ENCODE measurements at regions not wholly inside any gene's neighbourhood (a gene's known extent, or its start where the extent isn't known, plus 50 kb on each side); places are given as distances from the start of the nearest gene placed in this dataset.

DNA sequence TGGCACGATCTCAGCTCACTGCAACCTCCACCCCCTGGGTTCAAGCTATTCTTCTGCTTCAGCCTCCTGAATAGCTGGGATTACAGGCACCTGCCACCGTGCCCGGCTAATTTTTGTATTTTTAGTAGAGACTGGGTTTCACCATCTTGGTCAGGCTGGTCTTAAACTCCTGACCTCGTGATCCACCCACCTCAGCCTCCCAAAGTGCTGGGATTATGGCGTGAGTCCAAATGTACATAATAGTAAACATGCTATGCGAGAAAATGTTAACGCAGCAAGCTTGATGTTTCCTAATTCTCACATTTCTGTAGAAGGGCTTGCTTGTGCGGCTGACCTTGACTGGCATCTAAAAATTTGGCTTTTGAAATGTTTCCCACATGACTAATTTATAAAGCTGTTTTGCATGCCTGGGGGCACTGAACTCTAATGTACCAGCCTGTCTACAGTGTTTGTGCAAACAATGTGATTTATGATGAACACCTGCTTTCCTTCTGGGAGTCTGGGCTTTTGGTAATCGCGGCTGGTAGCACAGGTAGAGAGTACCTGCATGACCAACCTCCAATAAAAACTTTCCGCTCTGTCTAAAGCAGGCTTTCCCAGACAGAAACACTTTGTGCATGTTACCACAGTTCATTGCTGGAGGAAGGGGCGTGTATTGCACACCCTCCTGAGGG lies 216.8 kb downstream of the IL15 start:
- TF ChIP-seq POLR2A (IDR thresholded peaks at IDR 0.05) (no peak), CTCF (IDR thresholded peaks at IDR 0.05) (no peak)
- DNase-seq, result no peak

DNA sequence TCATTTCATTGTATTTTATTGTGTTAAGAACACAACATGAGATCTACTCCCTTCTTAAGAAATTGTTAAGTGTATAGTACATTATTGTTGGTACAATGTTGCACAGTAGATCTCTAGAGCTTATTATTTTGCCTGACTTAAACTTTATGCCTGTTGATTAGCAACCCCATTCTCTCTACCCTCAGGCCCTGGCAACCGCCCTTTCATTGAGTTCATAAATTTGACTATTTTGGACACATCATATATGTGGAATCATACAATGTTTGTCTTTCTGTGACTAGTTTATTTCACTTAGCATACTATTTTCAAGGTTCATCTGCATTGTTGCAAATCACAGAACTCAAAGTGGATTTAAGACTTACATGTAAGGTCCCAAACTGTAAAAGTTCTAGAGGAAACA lies 222.1 kb downstream of the IL15 start:
- 90 to 96% methylated on average over 1 of the region's 1 CpG for WGBS, 2 donors
- no peak for DNase-seq

More for the DNA sequence above, 216.8 kb downstream of the IL15 start:
- H3K4me1 ChIP-seq, result no peaks in the 10 kb centered on the region
- WGBS, 2 donors, result 59 to 68% methylated on average over 12 of the region's 12 CpGs
- H3K27ac ChIP-seq, result no peak overlapping the region
- H3K27me3 ChIP-seq, result no peaks in the 10 kb centered on the region
- H3K9me3 ChIP-seq, result no peaks in the 10 kb centered on the region
- intact Hi-C loops (cut with DNase I; ENCODE audit: low total_unique reads), result no loop called here
- H3K36me3 ChIP-seq (ENCODE audit: low read depth, missing control alignments), result no peaks in the 10 kb centered on the region
- no peak overlapping the region for H3K4me3 ChIP-seq

DNA sequence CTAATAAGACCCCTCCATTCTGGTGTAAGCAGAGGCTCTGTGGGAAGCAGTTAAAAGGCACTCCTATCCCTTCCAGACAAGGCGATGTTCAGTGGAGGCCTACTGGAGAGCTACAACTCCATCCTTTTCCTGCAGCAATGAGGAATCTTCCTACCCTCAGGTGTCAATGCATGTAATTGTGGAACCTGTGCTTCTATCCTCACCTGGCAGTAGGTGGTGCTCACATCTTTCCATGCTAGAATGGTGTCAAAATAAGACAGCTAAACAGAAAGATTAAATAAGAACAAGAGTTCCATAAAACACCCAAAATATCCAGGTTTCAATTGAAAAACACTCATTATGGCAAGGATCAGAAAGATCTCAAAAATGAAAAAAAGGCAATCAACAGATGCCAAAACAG lies 224.6 kb downstream of the IL15 start:
- 100% methylated on average over 1 of the region's 1 CpG for WGBS, 2 donors
- Histone ChIP-seq H3K4me1 (no peaks in the 10 kb centered on the region), H3K27ac (no peak overlapping the region), H3K27me3 (no peaks in the 10 kb centered on the region), H3K36me3 (ENCODE audit: low read depth, missing control alignments) (no peaks in the 10 kb centered on the region), H3K4me3 (no peak overlapping the region), H3K9me3 (no peaks in the 10 kb centered on the region)
- no peak for DNase-seq
- TF ChIP-seq POLR2A (IDR thresholded peaks at IDR 0.05), result no peak
- no peak for TF ChIP-seq CTCF (IDR thresholded peaks at IDR 0.05)
- intact Hi-C loops (cut with DNase I; ENCODE audit: low total_unique reads), result no loop called here

More for the DNA sequence above, 222.1 kb downstream of the IL15 start:
- H3K36me3 ChIP-seq (ENCODE audit: low read depth, missing control alignments), result no peaks in the 10 kb centered on the region
- no peaks in the 10 kb centered on the region for H3K4me1 ChIP-seq
- H3K27ac ChIP-seq, result no peak overlapping the region
- no peak overlapping the region for H3K4me3 ChIP-seq
- no peaks in the 10 kb centered on the region for H3K9me3 ChIP-seq
- intact Hi-C loops (cut with DNase I; ENCODE audit: low total_unique reads), result no loop called here
- no peaks in the 10 kb centered on the region for H3K27me3 ChIP-seq
- TF ChIP-seq POLR2A (IDR thresholded peaks at IDR 0.05) (no peak), CTCF (IDR thresholded peaks at IDR 0.05) (no peak)

- 27 to 47% methylated on average over 1 of the region's 1 CpG for WGBS, 2 donors
- intact Hi-C loops (cut with DNase I; ENCODE audit: low total_unique reads), result no loop called here
- no peak for DNase-seq
Measured at GRCh38 chr4:141870152-141870551, 233.8 kb downstream of the IL15 start.

More at GRCh38 chr4:141870152-141870551, 233.8 kb downstream of the IL15 start:
- H3K36me3 ChIP-seq (ENCODE audit: low read depth, missing control alignments), result no peaks in the 10 kb centered on the region
- H3K4me1 ChIP-seq, result no peaks in the 10 kb centered on the region
- no peaks in the 10 kb centered on the region for H3K9me3 ChIP-seq
- H3K27ac ChIP-seq, result no peak overlapping the region
- TF ChIP-seq POLR2A (IDR thresholded peaks at IDR 0.05) (no peak), CTCF (IDR thresholded peaks at IDR 0.05) (no peak)
- H3K4me3 ChIP-seq, result no peak overlapping the region
- H3K27me3 ChIP-seq, result no peaks in the 10 kb centered on the region
